ENCODE measurements at regions not wholly inside any gene's neighbourhood (a gene's known extent, or its start where the extent isn't known, plus 50 kb on each side); places are given as distances from the start of the nearest gene placed in this dataset.

- TF ChIP-seq CTCF (conservative IDR thresholded peaks at IDR 0.05; ENCODE audit: low read length) (no peak), EZH2phosphoT487 (IDR thresholded peaks at IDR 0.05; ENCODE audit: borderline replicate concordance) (no peak)
Observed at GRCh38 chr12:107634530-107634929, 51.1 kb upstream of the PWP1 start.
